ENCODE measurements at regions not wholly inside any gene's neighbourhood (a gene's known extent, or its start where the extent isn't known, plus 50 kb on each side); places are given as distances from the start of the nearest gene placed in this dataset.

DNA sequence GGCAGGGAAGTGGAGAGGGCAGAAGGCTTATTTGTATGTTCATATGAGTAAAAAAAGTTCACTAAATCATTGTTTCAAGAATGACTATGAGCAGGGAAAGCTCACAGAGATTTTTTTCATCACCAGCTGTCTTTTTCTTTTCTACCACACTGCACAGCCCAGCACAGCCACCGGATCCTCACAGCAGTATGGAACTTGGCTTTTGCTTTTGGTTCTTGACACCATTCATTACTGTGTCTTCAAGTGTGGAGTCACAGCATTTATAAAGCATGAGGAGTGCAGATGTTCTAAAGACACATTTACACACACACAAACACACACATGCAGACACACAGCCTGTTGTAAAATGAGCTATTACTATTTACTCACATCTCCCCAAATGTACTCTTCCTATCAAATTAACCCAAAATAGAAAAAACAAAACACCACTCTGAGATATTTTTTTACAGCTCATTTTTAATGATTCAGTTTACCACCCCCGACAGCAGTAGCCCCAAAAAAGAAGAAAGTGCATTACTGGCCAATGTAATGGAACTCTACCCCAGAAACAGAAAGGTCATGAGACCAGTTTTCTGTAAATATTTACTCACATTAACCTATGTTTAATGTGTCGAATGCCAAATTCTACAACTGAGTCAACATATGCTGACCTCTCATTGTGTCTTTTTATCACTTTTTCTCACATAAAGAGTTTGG is 60.5 kb downstream of the BTG1 start:
- TF ChIP-seq, protein P1, sequence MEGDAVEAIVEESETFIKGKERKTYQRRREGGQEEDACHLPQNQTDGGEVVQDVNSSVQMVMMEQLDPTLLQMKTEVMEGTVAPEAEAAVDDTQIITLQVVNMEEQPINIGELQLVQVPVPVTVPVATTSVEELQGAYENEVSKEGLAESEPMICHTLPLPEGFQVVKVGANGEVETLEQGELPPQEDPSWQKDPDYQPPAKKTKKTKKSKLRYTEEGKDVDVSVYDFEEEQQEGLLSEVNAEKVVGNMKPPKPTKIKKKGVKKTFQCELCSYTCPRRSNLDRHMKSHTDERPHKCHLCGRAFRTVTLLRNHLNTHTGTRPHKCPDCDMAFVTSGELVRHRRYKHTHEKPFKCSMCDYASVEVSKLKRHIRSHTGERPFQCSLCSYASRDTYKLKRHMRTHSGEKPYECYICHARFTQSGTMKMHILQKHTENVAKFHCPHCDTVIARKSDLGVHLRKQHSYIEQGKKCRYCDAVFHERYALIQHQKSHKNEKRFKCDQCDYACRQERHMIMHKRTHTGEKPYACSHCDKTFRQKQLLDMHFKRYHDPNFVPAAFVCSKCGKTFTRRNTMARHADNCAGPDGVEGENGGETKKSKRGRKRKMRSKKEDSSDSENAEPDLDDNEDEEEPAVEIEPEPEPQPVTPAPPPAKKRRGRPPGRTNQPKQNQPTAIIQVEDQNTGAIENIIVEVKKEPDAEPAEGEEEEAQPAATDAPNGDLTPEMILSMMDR (IDR thresholded peaks at IDR 0.05; ENCODE audit: low read length): no peak
- TF ChIP-seq EZH2 (IDR thresholded peaks at IDR 0.05; ENCODE audit: borderline replicate concordance, low read length): no peak
